ENCODE measurements at regions not wholly inside any gene's neighbourhood (a gene's known extent, or its start where the extent isn't known, plus 50 kb on each side); places are given as distances from the start of the nearest gene placed in this dataset.

DNA sequence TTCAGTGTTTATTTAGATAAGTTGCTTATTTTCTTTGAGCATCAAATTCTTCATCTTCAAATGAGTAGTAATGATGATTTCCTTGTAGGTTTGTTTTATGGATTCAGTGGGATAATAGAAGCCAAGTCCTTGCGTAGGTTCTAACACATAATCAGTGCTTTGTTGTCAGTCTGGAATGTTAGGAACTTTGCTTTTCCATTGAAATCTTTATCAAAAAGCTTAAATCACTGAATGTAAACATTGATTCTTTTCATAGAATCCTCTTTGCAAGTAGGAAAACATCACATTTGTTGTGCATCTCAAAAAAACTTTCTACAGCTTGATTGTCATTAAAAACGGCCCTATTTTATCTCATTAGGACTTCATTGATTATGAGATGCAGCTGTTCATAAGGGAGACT is 490.3 kb upstream of the GOT2 start:
- no peak for DNase-seq (ENCODE audit: low read depth)

DNA sequence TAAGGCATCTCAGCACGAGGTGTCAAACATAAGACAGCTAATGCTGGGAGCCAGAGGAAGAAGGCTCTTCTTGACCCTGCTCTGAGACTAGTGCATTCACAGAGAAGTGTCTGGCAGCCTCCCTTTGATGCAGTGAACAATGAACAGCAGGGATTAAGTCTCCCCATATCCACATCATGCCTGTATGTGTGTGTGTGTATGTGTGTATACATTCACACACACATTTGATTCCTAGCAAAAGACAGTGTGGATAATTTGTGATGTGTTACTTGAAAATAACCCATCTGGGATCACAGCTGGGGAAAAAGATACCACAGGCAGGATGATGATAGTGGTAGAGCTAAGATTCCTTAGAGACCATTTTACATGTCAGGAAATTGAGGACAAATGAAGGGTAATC is 485.9 kb upstream of the GOT2 start:
- no peak for DNase-seq (ENCODE audit: low read depth)

DNA sequence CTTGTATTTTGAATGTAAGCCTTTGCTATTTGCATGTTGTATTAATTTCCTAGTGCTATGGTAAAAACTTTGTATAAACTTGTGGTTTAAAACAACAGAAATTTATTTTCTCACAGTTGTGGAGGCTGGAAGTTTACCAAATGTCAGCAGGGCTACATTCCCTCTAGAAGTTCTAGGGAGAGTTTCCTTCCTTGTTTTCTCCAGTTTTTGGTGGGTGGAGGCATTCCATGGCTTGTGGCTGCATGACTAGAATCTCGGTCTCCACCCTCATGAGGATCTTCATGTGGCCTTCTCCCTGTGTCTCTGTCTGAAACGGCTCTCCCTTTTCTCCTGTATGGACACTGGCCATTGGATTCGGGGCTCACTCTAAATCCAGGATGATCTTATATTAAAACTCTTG is 482.2 kb upstream of the GOT2 start:
- DNase-seq (ENCODE audit: low read depth) = no peak

DNA sequence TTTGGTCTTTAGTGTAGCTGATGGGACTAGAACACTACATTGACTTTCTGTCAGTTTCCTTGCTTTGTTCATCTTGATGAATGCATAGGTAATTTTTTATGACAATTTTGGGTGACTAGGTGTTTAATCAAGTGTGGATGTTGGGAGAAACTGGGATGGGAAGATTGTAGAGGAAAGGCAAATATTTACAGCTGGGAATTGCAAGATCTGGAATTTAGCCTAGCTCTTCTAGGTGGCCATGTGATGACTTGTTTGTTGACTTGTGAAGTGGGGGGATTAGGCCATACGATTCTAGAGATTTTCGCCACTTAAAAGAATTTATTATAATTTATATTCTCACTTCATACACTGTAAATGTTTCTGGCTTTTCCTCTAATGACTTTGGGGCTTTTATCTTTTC is 480.3 kb upstream of the GOT2 start:
- DNase-seq (ENCODE audit: low read depth) = no peak

DNA sequence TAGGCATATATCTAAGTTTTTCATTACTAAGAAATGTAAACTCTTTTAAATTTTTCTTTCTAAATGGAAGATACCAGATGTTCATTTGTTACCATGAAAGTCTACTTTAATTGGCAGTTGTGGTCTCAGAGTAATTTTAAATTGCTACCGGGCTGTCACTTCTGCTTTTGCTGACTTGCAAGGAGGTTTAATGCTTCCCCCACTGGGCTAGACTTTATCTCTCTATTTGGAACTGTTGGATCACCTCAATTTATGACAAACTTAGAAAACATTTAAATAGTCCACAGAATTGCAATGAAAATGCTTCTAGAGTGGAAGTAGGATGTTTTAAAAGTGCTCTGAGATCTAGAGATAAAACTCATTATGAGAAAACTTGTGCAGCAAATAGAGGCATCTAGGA is 479.8 kb upstream of the GOT2 start:
- DNase-seq (ENCODE audit: low read depth) = no peak

DNA sequence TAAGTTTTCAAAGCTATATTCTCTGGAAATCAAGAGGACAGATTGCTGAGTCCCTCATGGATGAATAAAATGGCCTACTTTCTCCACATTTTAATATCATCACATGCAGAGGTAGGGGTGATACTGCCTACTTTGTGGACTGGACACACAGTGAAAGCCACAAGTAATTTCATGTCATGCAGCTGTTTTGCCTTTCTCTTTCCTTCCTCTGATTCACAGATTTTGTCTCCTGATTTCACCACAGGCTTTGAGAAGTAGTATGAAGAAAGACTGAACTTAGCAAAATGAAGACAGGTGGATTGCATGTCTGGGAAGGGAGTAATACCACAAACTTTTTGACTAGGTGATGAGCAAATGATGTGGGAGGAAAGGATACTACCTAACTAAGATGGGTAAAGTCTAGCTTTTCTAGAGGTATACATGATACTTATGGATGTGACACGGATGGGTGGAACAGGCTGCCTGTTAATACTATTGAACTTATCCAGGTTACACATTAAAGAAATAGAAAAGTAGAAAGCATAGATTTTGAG is 478.4 kb upstream of the GOT2 start:
- no peak for DNase-seq (ENCODE audit: low read depth)

DNA sequence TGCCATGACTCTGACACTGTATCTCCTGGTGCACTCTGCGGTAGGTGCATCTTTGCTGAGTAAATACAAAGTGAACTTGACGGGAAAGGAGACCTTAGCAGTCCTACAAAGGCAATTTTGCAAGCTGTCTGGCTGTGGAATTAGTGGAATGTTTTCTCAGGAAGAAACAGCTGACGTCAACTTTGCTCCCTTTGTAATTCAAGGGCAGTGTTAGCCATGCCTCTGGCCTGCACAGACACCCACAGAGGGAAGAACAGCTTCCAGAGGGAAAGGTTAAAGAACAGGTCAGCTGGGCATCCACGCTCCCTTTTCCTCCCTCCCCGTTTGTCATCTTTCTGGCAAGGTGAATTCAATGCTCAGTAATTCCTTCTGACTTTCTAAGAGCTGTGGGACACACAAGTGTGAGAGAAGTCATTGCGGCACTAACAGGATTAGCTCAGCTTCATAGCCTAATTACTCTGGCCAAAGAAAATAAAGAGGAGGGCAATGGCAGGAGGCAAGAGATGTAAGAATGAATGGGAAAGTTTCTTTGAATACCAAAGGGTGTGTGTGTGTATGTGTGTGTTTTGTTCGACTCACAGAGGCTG is 476.9 kb upstream of the GOT2 start:
- peak; percentile 48 for DNase-seq (ENCODE audit: low read depth)

DNA sequence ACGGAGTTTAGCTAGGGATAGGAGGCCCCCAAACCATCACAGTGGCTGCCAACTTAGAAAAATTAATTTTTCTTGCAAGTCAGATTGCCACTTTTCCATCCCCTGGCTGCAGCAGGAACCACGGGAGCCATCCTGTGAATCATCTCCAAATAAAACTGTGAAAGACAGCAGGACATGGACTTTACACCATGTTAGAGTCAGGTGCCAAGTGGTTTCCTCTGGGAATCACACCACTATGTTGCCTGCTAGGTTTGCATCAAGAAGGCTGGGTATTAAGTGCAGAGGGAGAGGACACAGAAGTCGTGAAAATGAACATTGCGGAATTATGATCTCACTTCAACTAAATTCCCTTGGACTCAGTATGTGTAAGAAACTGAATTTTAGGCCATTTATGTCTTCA is 471.3 kb upstream of the GOT2 start:
- no peak for DNase-seq (ENCODE audit: low read depth)

DNA sequence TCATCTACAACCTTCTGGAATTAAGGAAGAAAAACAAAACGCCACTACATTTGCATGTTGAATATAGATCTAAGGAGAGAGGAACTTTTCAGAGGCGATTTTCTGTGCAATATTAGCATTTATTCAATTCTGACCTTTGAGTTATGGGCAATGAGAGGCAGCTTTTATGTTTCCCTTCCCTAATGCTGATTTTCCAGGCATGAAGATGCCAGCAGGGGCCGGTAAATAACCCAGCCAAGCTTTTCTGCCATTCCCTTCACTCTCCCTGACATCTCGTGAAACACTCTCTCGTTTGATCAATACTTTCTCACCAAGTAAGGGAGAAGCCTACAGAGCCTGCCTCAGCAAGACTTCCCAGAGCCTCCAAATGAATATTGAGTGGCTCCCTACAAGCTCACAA is 470.5 kb upstream of the GOT2 start:
- DNase-seq (ENCODE audit: low read depth) = no peak

DNA sequence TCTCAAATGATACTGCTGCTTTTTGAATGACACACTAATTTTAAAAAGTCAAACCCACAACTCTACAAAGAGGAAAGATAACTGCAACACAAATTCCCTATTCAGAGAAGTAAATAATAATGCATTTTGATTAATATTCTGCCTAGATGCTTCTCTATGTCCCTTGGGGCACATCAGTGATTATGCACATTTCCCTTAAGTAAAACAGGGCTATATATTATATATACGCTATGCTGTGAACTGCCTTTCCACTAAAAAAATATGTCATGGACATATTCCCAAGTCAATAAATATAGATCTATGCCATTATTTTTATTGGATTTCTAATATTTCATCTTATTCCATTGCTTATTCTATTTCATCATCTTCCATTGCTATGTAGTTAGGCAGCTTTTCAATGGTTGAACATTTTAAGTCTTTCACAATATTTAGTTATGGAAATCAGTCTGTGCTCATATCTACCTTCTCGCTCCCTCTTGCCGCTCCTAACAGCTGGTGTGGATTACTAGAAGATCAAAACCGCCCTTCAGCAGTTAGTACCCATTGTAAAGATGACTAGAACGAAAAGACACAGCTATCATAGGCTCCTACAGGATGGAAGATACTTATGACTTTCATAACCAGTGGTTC is 468.2 kb upstream of the GOT2 start:
- no peak for DNase-seq (ENCODE audit: low read depth)

DNA sequence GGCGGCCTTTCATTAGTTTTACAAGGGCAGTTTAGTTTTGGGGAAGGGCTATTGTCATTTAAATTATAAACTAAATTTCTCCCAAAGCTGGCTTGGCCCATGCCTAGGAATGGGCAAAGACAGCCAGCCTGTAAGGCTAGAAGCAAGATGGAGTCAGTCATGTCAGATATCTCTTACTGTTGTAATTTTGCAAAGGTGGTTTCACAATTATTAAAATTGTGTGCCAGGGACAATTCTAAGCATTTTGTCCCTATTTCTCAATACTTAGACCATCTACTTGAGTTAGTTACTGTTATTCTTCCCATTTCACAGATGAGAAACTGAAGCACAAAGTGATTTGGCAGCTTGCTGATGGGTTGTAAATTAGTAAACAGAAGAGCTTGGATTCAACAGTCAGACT is 467.7 kb upstream of the GOT2 start:
- DNase-seq (ENCODE audit: low read depth) = no peak

DNA sequence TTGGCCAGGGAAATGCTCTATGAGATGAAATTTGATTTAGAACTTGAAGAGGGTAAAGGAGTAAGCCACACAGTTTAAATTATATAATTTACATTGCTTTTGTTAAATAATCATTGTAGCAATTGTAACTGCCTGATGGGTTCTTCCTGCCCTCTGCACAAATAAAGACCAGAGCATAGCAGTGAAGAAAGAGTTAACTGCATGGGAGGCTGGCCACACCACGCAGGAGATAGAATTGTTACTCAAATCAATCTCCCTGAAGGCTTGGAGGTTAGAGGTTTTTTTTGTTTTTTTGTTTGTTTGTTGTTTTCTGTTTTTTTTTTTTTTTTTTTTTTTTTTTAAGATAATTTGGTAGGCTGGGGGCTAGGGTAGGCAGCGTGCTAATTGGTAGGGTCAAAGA is 467.0 kb upstream of the GOT2 start:
- no peak for DNase-seq (ENCODE audit: low read depth)

DNA sequence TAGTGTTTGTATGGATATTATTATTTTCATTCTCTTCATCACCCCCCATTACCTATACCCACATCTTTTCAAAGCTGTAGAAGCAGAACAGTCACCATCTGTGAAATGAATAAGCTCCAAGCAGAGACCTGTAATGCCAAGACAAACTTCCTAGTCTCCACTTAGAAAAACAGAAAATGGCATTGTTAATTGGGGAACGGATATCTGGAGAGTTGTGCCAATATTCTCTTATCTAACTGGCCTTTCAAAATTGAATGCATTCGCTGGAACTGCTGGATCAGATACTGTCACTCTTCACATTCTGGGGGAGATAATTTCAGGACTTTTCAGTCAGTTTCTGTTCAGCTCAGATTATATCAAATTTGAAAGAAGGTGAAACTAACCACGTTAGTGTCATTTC is 464.4 kb upstream of the GOT2 start:
- DNase-seq (ENCODE audit: low read depth) = no peak

DNA sequence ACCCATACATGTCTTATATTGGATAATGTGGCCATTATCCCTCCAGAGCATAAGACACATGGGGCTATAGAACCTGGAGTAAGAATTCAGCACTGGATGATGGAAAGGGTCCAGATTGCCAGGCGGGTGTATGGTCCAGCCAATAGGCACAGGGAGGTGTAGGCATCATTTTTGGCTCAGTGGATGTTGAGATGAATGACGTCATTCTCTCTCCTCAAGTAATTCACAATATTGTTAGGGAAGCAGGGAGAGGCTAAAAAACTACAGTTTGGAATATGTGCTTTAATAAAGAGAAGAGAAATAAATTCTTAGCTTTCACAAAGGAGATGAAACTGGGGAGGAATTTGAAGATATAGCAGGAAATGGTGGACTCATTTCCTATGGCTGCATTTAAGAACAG is 461.1 kb upstream of the GOT2 start:
- DNase-seq (ENCODE audit: low read depth) = no peak

DNA sequence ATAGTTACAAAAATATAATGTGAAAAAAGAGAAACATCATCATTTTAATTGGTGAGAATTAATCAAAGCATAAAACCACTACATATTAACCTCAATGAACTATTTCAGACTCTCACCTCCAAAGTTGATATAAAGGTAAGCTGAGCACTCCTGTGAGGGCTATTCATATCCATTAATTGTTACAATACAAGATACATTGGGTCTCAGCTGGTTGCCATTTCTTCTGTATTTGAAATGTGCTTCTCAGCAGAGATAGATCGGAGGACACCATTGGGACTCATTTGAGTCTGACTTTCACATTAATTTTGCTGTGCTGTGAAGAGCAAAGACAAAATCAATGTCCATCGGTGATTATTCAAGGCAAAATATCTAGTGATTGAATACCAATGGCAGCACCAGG is 459.5 kb upstream of the GOT2 start:
- DNase-seq (ENCODE audit: low read depth) = no peak

DNA sequence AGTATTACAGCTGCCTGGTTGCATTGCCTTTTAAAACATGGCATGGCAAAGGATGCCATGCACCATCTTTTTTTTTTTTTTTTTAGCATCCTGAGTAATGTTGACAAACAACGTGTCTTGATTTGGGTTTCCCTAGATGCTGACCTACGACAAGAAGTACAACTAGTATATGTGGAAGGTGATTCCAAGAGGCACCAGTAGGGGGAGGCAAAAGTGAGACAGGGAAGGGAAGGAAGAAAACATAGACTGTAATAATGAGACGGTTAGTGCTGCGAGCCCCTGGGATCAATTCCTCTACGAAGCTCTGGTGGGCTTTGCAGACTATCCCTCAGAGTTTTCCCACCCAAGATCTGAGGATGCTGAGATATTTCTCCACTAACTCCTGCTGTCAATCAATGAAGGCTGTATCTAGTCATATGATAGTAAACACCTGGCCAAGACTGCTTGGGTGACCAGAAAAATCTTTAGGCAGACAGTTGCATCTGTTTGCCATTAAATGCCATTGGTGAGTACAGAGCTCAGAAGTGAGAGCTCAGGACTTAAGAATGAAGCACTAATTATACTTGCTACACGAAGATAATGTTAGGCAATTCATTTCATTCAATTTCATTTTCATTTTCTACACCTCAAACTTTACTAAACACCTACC is 458.6 kb upstream of the GOT2 start:
- no peak for DNase-seq (ENCODE audit: low read depth)

DNA sequence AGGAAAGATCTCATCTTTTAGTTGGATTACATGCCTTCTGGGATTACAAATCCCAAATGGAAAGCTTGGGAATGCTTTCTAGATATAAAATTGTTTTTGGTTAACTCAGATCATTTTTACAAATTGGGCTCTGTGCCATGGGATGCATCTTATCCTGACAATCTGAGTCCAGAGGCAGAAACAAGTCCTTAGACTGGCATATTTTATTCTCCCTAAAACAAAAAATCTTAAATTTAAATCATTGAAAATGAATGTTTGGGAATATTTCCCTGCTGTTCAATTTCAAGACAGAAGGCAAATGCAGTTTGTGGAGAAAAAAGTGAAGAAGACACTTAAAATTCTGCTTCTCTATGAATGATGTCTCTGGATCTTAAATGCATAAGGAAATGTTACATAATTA is 456.6 kb upstream of the GOT2 start:
- DNase-seq (ENCODE audit: low read depth) = no peak

DNA sequence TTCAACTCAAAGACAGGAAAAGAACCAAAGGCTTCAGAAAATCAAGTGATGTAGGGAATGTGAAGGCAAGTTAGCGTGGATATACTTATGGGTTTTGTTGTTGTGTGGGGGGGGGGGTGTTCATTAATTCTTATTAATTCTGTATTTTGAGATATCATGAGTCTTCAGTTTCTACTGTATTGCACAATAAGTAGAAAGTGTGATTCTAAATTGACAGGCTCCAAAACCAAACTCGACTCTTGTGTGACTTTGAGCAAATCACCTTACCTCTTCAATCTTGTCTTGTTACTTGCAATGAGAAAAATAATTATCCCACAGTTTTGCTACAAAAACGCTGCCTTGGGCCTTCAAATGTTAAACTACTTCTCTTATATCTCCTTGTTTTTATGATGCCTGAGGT is 453.9 kb upstream of the GOT2 start:
- DNase-seq (ENCODE audit: low read depth) = no peak

DNA sequence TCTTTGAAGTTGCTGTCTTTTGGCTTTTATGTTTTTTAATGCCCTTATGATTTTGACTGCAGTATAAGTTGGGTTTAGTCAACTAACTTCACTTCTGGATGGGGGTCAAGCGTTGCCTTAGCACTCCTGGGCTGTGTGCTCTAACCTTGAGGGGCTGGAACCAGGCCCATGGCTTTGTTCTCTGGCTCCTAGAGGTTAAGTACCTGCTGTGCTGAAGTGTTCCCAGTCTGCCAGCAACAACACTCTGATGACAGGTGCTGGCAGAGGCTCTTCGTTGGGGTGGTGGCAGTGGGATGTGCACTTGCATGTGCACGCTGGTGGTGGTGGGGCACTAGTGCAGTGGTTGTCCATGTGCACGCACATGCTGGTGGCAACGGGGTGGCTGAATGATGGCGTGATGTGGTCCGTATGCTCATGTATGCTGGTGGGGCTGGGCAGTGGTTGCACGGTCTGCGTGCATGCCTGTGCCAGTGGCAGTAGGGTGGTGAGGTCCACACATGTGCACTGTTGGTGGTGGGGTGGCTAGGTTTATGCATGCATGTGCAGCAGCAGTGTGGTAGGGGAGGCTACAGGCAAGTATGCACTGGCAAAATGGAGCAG is 447.8 kb upstream of the GOT2 start:
- DNase-seq (ENCODE audit: low read depth) = no peak

DNA sequence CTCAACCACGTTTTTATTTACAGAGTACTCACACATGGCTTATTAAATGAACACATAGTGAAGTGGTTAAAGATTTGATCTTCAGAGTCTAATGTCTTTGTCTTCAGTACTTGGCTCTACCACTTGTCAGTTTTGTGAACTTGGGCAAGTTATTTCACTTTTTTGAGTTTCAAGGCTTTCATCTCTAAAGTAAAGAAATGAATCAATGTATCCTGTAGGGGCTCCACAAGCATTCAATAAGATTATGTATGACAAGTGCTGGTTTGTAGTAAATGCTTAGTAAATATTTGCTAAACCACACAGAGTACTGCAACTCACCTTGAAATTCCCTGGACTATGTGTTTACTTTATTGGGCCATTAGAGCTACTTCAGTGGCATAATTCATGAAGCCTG is 446.0 kb upstream of the GOT2 start:
- no peak for DNase-seq (ENCODE audit: low read depth)

DNA sequence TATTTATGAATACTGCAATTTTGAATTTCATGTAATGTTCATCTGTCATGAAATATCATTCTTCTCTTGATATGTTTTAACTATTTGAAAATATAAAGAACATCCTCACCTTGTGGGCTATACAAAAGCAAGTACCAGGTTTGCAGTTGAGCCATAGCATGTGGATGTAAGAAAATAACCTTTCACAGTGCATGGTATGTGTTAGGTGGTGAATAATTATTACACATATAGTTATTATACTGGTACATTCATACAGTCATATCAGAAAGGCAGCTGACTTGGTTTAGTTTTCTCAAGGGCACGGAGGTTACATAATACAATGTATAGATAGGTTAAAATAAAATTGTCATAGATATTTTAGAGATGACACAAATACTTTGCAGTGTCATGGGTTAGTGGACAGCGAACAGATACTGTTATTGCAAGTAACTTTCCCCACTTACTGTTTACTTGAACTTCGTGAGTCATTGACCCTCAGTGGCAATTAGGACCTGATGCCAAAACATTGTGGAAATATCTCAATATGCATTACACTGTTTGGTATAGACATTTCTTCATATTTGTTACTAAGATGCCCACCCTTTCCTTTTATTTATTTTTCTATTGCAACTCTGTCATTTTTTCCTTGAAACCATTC is 445.4 kb upstream of the GOT2 start:
- DNase-seq (ENCODE audit: low read depth) = peak; percentile 8

DNA sequence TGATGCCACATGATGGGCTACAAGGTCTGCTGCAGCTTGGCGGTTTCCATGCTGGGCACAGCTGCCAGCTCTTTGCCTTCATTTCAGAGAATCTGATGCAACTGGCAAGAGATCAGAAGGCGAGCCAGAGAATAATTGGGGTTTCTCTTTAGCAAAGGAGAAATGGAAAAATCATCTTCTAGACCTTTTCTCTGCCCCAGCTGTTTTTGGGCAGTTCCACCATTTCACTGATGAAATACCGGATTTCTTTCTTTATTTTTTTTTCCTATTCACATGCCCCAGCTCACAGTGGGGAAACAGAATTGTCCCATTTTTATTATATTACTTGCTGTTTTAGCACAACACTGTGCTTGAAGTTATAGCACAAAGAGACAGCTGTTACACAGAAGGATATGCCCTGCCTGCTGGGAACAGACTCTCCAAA is 439.3 kb upstream of the GOT2 start:
- DNase-seq (ENCODE audit: low read depth) = no peak

All from stromal cell of bone marrow (primary cell).